ENCODE measurements at regions not wholly inside any gene's neighbourhood (a gene's known extent, or its start where the extent isn't known, plus 50 kb on each side); places are given as distances from the start of the nearest gene placed in this dataset.

DNA sequence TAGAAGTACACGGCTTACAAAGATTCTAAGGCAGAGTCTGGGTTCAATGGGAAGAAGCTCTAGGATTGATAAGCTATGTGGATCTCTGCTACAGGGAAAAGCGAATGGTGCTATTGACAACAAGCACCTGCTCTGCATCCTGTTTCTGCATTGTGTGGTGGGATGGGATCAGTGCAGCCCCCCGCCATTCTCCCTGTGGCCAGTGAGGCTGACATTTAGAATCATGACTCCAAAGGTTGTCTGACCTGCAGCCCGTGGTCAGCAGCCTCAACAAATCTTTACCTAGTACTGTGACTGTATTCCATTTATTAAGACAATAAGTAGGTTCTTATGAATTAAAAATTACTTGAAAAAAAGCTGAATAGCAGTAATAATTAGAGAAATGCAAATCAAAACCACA lies 1477.0 kb upstream of the TMEM132C start:
- Histone ChIP-seq H3K36me3 (ENCODE audit: low read length) (no peaks in the 10 kb centered on the region), H3K9me2 (replicated peaks; ENCODE audit: insufficient read depth, low read length) (no peaks in the 10 kb centered on the region), H3K9me3 (ENCODE audit: insufficient read depth, low read length) (no peaks in the 10 kb centered on the region), H3K27me3 (ENCODE audit: low read length) (no peaks in the 10 kb centered on the region), H3K4me3 (ENCODE audit: insufficient read depth, low read length, poor library complexity, severe bottlenecking) (no peak overlapping the region), H3K9ac (ENCODE audit: low read length) (no peak overlapping the region), H3K4me2 (ENCODE audit: low read depth, low read length, poor library complexity, severe bottlenecking) (no peak overlapping the region), H2AFZ (ENCODE audit: low read depth, low read length, severe bottlenecking) (no peak overlapping the region), H3F3A (ENCODE audit: insufficient read depth) (no peaks in the 10 kb centered on the region), H4K20me1 (ENCODE audit: low read depth, low read length) (no peaks in the 10 kb centered on the region), H3K27ac (ENCODE audit: low read depth, low read length) (no peak overlapping the region), H3K79me2 (ENCODE audit: insufficient read depth, low read length) (no peaks in the 10 kb centered on the region)
- TF ChIP-seq, protein P1, sequence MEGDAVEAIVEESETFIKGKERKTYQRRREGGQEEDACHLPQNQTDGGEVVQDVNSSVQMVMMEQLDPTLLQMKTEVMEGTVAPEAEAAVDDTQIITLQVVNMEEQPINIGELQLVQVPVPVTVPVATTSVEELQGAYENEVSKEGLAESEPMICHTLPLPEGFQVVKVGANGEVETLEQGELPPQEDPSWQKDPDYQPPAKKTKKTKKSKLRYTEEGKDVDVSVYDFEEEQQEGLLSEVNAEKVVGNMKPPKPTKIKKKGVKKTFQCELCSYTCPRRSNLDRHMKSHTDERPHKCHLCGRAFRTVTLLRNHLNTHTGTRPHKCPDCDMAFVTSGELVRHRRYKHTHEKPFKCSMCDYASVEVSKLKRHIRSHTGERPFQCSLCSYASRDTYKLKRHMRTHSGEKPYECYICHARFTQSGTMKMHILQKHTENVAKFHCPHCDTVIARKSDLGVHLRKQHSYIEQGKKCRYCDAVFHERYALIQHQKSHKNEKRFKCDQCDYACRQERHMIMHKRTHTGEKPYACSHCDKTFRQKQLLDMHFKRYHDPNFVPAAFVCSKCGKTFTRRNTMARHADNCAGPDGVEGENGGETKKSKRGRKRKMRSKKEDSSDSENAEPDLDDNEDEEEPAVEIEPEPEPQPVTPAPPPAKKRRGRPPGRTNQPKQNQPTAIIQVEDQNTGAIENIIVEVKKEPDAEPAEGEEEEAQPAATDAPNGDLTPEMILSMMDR (IDR thresholded peaks at IDR 0.05; ENCODE audit: insufficient read depth, low read length, poor library complexity, severe bottlenecking): no peak
- TF ChIP-seq EZH2phosphoT487 (conservative IDR thresholded peaks at IDR 0.05; ENCODE audit: low read length): no peak

DNA sequence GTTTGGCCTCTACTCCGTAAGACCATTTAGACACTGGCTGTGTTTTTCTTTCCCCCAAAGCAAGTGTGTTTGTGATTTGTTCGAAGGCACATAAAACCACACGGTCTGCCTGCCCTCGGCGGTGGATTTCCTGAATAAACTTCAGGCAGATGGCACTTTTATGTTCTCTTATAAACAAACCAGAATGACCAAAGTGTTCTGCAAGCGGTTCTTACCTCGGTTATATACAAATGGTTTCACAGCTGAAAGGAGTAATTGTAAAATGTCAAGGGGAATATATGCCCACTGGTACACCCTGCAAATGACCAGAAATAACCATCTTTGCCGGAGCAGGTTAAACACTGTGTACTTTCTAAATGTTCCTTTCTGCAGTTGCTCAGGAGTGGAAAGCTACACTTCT lies 1475.8 kb upstream of the TMEM132C start:
- no peak overlapping the region for H3K4me3 ChIP-seq (ENCODE audit: insufficient read depth, low read length, poor library complexity, severe bottlenecking)
- no peaks in the 10 kb centered on the region for H3K36me3 ChIP-seq (ENCODE audit: low read length)
- no peaks in the 10 kb centered on the region for H3F3A ChIP-seq (ENCODE audit: insufficient read depth)
- H2AFZ ChIP-seq (ENCODE audit: low read depth, low read length, severe bottlenecking): no peak overlapping the region
- TF ChIP-seq, protein P1 (IDR thresholded peaks at IDR 0.05; ENCODE audit: insufficient read depth, low read length, poor library complexity, severe bottlenecking): no peak
- TF ChIP-seq EZH2phosphoT487 (conservative IDR thresholded peaks at IDR 0.05; ENCODE audit: low read length): no peak
- H4K20me1 ChIP-seq (ENCODE audit: low read depth, low read length): no peaks in the 10 kb centered on the region
- H3K79me2 ChIP-seq (ENCODE audit: insufficient read depth, low read length): no peaks in the 10 kb centered on the region
- no peaks in the 10 kb centered on the region for H3K9me3 ChIP-seq (ENCODE audit: insufficient read depth, low read length)
- H3K9ac ChIP-seq (ENCODE audit: low read length): no peak overlapping the region
- no peak overlapping the region for H3K4me2 ChIP-seq (ENCODE audit: low read depth, low read length, poor library complexity, severe bottlenecking)
- H3K9me2 ChIP-seq (replicated peaks; ENCODE audit: insufficient read depth, low read length): no peaks in the 10 kb centered on the region
- no peaks in the 10 kb centered on the region for H3K27me3 ChIP-seq (ENCODE audit: low read length)
- no peak overlapping the region for H3K27ac ChIP-seq (ENCODE audit: low read depth, low read length)

DNA sequence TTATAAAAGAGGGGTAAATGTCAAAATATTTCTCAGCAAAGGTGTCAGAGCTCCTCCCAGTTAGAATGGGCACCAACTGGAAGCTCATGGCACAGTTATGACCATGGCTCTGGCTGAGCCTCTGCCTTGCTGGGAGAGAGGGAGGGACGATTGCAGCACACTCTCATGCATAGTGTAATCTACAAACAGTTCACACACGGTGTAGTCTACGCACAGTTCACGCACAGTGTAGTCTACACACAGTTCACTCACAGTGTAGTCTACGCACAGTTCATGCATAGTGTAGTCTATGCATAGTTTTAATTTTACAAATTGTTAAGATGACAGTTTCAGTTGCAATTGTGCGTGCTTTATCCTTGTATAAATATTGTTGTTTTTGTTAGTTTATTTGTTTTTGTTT lies 1474.6 kb upstream of the TMEM132C start:
- Histone ChIP-seq H3K27ac (ENCODE audit: low read depth, low read length) (no peak overlapping the region), H4K20me1 (ENCODE audit: low read depth, low read length) (no peaks in the 10 kb centered on the region), H3K9me2 (replicated peaks; ENCODE audit: insufficient read depth, low read length) (no peaks in the 10 kb centered on the region), H3K79me2 (ENCODE audit: insufficient read depth, low read length) (no peaks in the 10 kb centered on the region), H3K4me2 (ENCODE audit: low read depth, low read length, poor library complexity, severe bottlenecking) (no peak overlapping the region), H3K27me3 (ENCODE audit: low read length) (no peaks in the 10 kb centered on the region), H3K9me3 (ENCODE audit: insufficient read depth, low read length) (no peaks in the 10 kb centered on the region), H3F3A (ENCODE audit: insufficient read depth) (no peaks in the 10 kb centered on the region), H3K36me3 (ENCODE audit: low read length) (no peaks in the 10 kb centered on the region), H3K9ac (ENCODE audit: low read length) (no peak overlapping the region), H2AFZ (ENCODE audit: low read depth, low read length, severe bottlenecking) (no peak overlapping the region), H3K4me3 (ENCODE audit: insufficient read depth, low read length, poor library complexity, severe bottlenecking) (no peak overlapping the region)
- TF ChIP-seq EZH2phosphoT487 (conservative IDR thresholded peaks at IDR 0.05; ENCODE audit: low read length): no peak
- TF ChIP-seq, protein P1 (IDR thresholded peaks at IDR 0.05; ENCODE audit: insufficient read depth, low read length, poor library complexity, severe bottlenecking): no peak
